Loucy (cell line): ENCODE measurements at regions not wholly inside any gene's neighbourhood (a gene's known extent, or its start where the extent isn't known, plus 50 kb on each side); places are given as distances from the start of the nearest gene placed in this dataset.
"Not testable (repeated sequence)": the region's sequence is repeated elsewhere in the genome, so short reads cannot be mapped to it uniquely, and the experiment has no call there.

Experiments
- H2AFZ ChIP-seq: fragments of 200-600 bp; sonication (generic); 2 replicates; pipeline ENCODE4 v1.6.0; 2016; ENCODE audit warnings: antibody characterized with exemption, mild to moderate bottlenecking, low read length, moderate library complexity
- H3F3A ChIP-seq: fragments of 200-600 bp; 2 replicates; pipeline ENCODE4 v1.6.0; 2016; ENCODE audit warnings: antibody characterized with exemption, low read depth, mild to moderate bottlenecking
- H3K27me3 ChIP-seq: fragments of 200-600 bp; sonication (generic); 2 replicates; pipeline ENCODE4 v1.6.1; 2014; ENCODE audit warnings: low read length, mild to moderate bottlenecking; ENCODE audit not compliant: insufficient read depth, poor library complexity, severe bottlenecking
- H3K36me3 ChIP-seq: fragments of 200-600 bp; sonication (generic); 2 replicates; pipeline ENCODE4 v1.6.1; 2016; ENCODE audit warnings: low read length; ENCODE audit not compliant: insufficient read depth
- H3K4me1 ChIP-seq: fragments of 200-600 bp; sonication (generic); 2 replicates; pipeline ENCODE4 v1.5.1; 2014; ENCODE audit warnings: low read length, mild to moderate bottlenecking; ENCODE audit not compliant: insufficient read depth, poor library complexity, severe bottlenecking
- H3K4me2 ChIP-seq: fragments of 200-600 bp; sonication (generic); 2 replicates; pipeline ENCODE4 v1.6.0; 2014; ENCODE audit warnings: antibody characterized with exemption, low read length, low read depth, mild to moderate bottlenecking; ENCODE audit not compliant: poor library complexity, severe bottlenecking
- H3K4me3 ChIP-seq: fragments of 200-600 bp; sonication (generic); 2 replicates; pipeline ENCODE4 v1.5.1; 2014; ENCODE audit warnings: low read length, mild to moderate bottlenecking, mixed read lengths; ENCODE audit not compliant: poor library complexity, severe bottlenecking
- H3K79me2 ChIP-seq: fragments of 200-600 bp; sonication (generic); 2 replicates; pipeline ENCODE4 v1.6.1; 2014; ENCODE audit warnings: low read length; ENCODE audit not compliant: insufficient read depth
- H3K9ac ChIP-seq: fragments of 200-600 bp; sonication (generic); 2 replicates; pipeline ENCODE4 v1.6.0; 2014; ENCODE audit warnings: mild to moderate bottlenecking, low read depth, low read length, moderate library complexity; ENCODE audit not compliant: poor library complexity, severe bottlenecking
- H3K9me2 ChIP-seq: fragments of 200-600 bp; sonication (generic); replicated peaks from 2 replicates; pipeline ENCODE4 v1.6.1; 2016; ENCODE audit warnings: low read depth, low read length, mixed read lengths
- H3K9me3 ChIP-seq: fragments of 200-600 bp; sonication (generic); 2 replicates; pipeline ENCODE4 v1.6.1; 2014; ENCODE audit warnings: mild to moderate bottlenecking, antibody characterized with exemption, low read length, low read depth; ENCODE audit not compliant: insufficient read depth
- H4K20me1 ChIP-seq: fragments of 200-600 bp; sonication (generic); 2 replicates; pipeline ENCODE4 v1.6.0; 2014; ENCODE audit warnings: antibody characterized with exemption, low read length, mild to moderate bottlenecking; ENCODE audit not compliant: insufficient read depth, poor library complexity, severe bottlenecking
- EZH2phosphoT487 ChIP-seq: fragments of 200-600 bp; IDR thresholded peaks from 2 replicates; pipeline ENCODE4 v1.6.1; 2018; ENCODE audit warnings: antibody characterized with exemption, mild to moderate bottlenecking, moderate library complexity, borderline replicate concordance
- TF ChIP-seq, protein P1 (sequence below): fragments of 200-600 bp; sonication (generic); conservative IDR thresholded peaks from 2 replicates; pipeline ENCODE4 v1.5.1; 2014; ENCODE audit warnings: mild to moderate bottlenecking, antibody characterized with exemption, low read length

DNA sequence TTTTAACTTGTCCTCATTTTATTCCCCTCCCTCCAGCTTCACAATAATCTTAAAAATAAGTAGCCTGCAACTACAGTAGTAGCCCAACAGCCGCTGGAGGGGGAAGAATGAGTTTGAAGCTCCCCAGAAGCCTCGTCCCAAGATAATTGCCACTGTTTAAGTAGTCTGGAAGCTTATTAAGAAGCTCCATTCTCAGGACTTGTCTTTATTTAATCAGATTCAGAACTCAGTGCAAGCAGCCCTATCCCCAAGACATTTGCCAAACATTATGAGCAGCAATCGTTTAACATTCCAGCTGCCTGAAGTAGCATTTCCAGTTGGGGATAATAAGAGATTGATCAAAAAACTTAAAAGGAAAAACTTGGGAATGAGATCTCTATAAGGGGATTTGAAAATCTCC is 106.0 kb downstream of the URB2 start:
- H3K27me3 ChIP-seq: no peaks in the 10 kb centered on the region
- no peaks in the 10 kb centered on the region for H3K9me2 ChIP-seq
- H2AFZ ChIP-seq: no peak overlapping the region
- no peaks in the 10 kb centered on the region for H3K36me3 ChIP-seq
- TF ChIP-seq, protein P1, sequence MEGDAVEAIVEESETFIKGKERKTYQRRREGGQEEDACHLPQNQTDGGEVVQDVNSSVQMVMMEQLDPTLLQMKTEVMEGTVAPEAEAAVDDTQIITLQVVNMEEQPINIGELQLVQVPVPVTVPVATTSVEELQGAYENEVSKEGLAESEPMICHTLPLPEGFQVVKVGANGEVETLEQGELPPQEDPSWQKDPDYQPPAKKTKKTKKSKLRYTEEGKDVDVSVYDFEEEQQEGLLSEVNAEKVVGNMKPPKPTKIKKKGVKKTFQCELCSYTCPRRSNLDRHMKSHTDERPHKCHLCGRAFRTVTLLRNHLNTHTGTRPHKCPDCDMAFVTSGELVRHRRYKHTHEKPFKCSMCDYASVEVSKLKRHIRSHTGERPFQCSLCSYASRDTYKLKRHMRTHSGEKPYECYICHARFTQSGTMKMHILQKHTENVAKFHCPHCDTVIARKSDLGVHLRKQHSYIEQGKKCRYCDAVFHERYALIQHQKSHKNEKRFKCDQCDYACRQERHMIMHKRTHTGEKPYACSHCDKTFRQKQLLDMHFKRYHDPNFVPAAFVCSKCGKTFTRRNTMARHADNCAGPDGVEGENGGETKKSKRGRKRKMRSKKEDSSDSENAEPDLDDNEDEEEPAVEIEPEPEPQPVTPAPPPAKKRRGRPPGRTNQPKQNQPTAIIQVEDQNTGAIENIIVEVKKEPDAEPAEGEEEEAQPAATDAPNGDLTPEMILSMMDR: no peak
- TF ChIP-seq EZH2phosphoT487: no peak
- H3K4me3 ChIP-seq: no peak overlapping the region
- no peak overlapping the region for H3K9ac ChIP-seq
- no peak overlapping the region for H3K4me2 ChIP-seq
- no peaks in the 10 kb centered on the region for H3F3A ChIP-seq
- peaks cover 9% of the 10 kb centered on the region; the same call in 1 of the 2 replicates for H3K9me3 ChIP-seq
- H3K4me1 ChIP-seq: no peaks in the 10 kb centered on the region
- no peaks in the 10 kb centered on the region for H3K79me2 ChIP-seq
- H4K20me1 ChIP-seq: no peaks in the 10 kb centered on the region

- Histone ChIP-seq H3K36me3 (no peaks in the 10 kb centered on the region), H4K20me1 (no peaks in the 10 kb centered on the region), H3K9me2 (no peaks in the 10 kb centered on the region), H3K9me3 (peaks cover 19% of the 10 kb centered on the region; the same call in 1 of the 2 replicates), H3K27me3 (peaks cover 4% of the 10 kb centered on the region), H2AFZ (no peak overlapping the region), H3K4me2 (no peak overlapping the region), H3K79me2 (no peaks in the 10 kb centered on the region), H3K9ac (no peak overlapping the region), H3K4me3 (no peak overlapping the region), H3K4me1 (no peaks in the 10 kb centered on the region), H3F3A (no peaks in the 10 kb centered on the region)
- TF ChIP-seq, protein P1: no peak
- TF ChIP-seq EZH2phosphoT487: no peak
These were observed 110.3 kb downstream of the URB2 start for GRCh38 chr1:229736376-229736775.

DNA sequence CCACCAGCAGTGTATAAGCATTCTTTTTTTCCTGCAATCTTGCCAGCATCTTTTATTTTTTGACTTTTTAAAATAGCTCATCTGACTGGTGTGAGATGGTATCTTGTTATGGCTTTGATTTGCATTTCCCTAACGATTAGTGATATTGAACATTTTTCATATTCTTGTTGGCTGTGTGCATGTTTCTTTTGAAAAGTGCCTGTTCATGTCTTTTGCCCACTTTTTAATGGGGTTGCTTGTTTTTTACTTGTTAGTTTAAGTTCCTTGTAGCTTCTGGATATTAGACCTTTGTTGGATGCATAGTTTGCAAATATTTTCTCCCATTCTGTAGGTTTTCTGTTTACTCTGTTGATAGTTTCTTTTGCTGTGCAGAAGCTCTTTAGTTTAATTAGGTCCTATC is 116.6 kb downstream of the URB2 start:
- H3K9me3 ChIP-seq, H3K79me2 ChIP-seq, H3K4me2 ChIP-seq: not testable (repeated sequence)

GRCh38 chr1:229749992-229750391 is 123.9 kb downstream of the URB2 start:
- Histone ChIP-seq H3K36me3 (no peaks in the 10 kb centered on the region), H3K9me3 (no peaks in the 10 kb centered on the region), H4K20me1 (no peaks in the 10 kb centered on the region), H2AFZ (no peak overlapping the region), H3F3A (no peaks in the 10 kb centered on the region), H3K4me3 (no peak overlapping the region), H3K27me3 (no peaks in the 10 kb centered on the region), H3K79me2 (no peaks in the 10 kb centered on the region), H3K9ac (no peak overlapping the region), H3K4me2 (no peak overlapping the region), H3K9me2 (no peaks in the 10 kb centered on the region), H3K4me1 (no peaks in the 10 kb centered on the region)
- TF ChIP-seq EZH2phosphoT487: no peak
- TF ChIP-seq, protein P1: no peak

More for the DNA sequence above, 116.6 kb downstream of the URB2 start:
- not testable (repeated sequence) for H3K36me3 ChIP-seq, H3K4me3 ChIP-seq, H3F3A ChIP-seq, H3K9me2 ChIP-seq, H3K9ac ChIP-seq, H2AFZ ChIP-seq, H4K20me1 ChIP-seq, H3K4me1 ChIP-seq, H3K27me3 ChIP-seq
